ENCODE measurements at regions not wholly inside any gene's neighbourhood (a gene's known extent, or its start where the extent isn't known, plus 50 kb on each side); places are given as distances from the start of the nearest gene placed in this dataset.

DNA sequence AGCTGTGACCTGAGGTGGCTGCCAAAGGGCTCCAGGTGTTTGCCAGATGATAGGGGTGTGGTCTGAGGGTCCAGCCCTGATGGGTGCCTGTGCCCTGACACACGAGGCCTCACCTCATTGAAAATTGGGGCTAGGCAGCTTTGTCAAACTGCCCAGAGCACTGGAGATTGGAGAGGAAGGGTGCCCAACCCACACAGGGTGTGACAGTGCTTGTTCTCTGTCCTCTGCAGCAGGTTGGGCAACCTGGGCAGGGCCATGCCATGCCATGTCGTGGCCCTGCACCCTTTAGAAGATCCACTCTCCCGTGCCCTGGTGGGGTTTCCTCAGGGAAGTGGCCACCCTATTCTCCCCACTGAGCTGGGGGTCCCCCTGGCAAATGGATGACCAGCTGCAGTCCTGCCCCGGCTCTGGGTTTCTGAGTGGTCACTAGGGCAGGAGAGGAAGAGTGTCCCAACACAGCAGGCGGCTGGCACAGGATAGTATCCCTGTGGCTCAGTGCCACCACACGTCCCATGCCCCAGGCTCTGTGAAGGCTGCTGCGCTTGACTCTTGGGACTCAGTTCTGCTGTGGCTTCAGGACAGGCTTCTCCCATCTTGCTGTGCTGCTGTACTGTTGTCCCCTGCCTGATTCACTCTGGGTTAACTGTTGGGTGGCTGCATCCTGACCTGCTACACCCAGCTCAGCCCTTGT, 100.8 kb upstream of the PITX1 start:
- H3K4me1 ChIP-seq (ENCODE audit: control insufficient read depth, insufficient read depth, low read length): peaks cover 18% of the 10 kb centered on the region
- H3K27ac ChIP-seq (ENCODE audit: low read length): no peak overlapping the region
- H3K27me3 ChIP-seq (ENCODE audit: control insufficient read depth in 1 of 2, insufficient read depth in 2 of 2, low read length in 2 of 2): peaks cover 0 to 2% of the 10 kb centered on the region in 2 donors
- H3K9ac ChIP-seq (ENCODE audit: low read length in 2 of 2): no peak overlapping the region
- no peak overlapping the region for H3K4me3 ChIP-seq (ENCODE audit: low read length in 2 of 2)
- H3K36me3 ChIP-seq (ENCODE audit: control insufficient read depth in 2 of 2, insufficient read depth in 2 of 2, low read length in 2 of 2): no peaks in the 10 kb centered on the region
- no peaks in the 10 kb centered on the region for H3K9me3 ChIP-seq (ENCODE audit: control insufficient read depth in 2 of 2, low read length in 2 of 2)

DNA sequence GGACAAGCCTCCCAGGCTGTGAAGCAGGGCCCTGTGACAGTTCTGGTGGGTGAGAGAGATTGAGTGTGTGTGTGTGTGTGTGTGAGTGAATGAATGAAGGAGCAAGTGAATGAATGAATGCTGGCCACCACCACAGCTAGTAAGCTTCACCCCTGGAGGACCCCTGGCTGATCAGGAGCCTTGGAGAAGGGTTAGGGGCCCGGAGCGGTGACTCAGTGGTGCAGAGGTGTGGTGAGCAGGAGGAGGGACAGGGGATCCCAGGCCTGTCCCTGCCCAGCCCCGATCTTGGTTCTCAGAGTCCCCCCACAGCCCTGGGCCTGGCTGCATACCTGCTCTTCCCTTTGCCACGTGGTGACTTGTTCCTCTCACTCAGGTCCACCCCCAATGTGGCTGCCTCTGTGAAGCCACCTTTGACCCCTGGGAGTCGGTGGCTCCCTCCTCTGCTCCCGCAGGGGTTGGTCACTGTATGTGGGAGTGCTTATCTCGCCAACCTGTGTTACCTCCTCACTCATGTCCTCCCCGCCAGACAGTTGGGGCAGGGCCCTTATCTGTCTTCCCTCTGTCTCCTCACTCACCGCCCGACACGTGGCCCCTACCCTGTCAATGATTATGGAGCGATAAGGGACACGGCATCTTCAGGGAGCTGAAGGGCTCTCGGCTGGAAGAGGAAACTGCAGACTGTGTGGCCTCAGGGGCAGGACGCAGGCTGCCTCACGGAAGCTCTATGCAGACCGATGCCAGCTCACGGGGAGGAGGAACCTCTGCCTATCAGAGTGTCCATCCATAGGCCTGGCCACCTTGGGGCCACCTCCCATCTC, 99.9 kb upstream of the PITX1 start:
- H3K4me1 ChIP-seq (ENCODE audit: control insufficient read depth, insufficient read depth, low read length): peaks cover 9% of the 10 kb centered on the region
- no peak overlapping the region for H3K4me3 ChIP-seq (ENCODE audit: low read length in 2 of 2)
- no peak overlapping the region for H3K9ac ChIP-seq (ENCODE audit: low read length in 2 of 2)
- H3K9me3 ChIP-seq (ENCODE audit: control insufficient read depth in 2 of 2, low read length in 2 of 2): no peaks in the 10 kb centered on the region
- H3K36me3 ChIP-seq (ENCODE audit: control insufficient read depth in 2 of 2, insufficient read depth in 2 of 2, low read length in 2 of 2): no peaks in the 10 kb centered on the region
- peaks cover 0 to 2% of the 10 kb centered on the region in 2 donors for H3K27me3 ChIP-seq (ENCODE audit: control insufficient read depth in 1 of 2, insufficient read depth in 2 of 2, low read length in 2 of 2)
- H3K27ac ChIP-seq (ENCODE audit: low read length): no peak overlapping the region

DNA sequence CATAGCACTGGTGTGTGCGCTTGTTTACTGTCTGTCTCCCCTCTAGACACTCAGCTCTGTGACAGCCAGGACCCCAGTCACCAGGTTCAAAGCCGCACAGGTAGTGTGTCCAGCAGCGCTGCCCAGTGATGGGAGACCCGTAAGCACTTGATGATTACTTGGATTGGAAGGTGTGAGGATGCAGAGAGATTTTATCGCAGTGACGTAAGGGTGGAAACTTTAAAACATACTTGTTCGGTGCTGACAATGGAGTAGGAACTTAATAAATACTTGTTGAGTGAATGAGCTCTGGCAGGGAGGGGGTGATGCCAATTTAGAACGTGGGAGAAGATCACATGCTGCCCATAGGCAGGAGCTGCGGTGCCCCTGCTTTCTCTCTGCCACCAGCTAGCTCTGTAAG, 99.2 kb upstream of the PITX1 start:
- Histone ChIP-seq H3K4me1 (ENCODE audit: control insufficient read depth, insufficient read depth, low read length) (peaks cover 4% of the 10 kb centered on the region), H3K27ac (ENCODE audit: low read length) (no peak overlapping the region), H3K27me3 (ENCODE audit: control insufficient read depth in 1 of 2, insufficient read depth in 2 of 2, low read length in 2 of 2) (peaks cover 0 to 2% of the 10 kb centered on the region in 2 donors), H3K36me3 (ENCODE audit: control insufficient read depth in 2 of 2, insufficient read depth in 2 of 2, low read length in 2 of 2) (no peaks in the 10 kb centered on the region), H3K9me3 (ENCODE audit: control insufficient read depth in 2 of 2, low read length in 2 of 2) (no peaks in the 10 kb centered on the region), H3K4me3 (ENCODE audit: low read length in 2 of 2) (no peak overlapping the region), H3K9ac (ENCODE audit: low read length in 2 of 2) (no peak overlapping the region)

DNA sequence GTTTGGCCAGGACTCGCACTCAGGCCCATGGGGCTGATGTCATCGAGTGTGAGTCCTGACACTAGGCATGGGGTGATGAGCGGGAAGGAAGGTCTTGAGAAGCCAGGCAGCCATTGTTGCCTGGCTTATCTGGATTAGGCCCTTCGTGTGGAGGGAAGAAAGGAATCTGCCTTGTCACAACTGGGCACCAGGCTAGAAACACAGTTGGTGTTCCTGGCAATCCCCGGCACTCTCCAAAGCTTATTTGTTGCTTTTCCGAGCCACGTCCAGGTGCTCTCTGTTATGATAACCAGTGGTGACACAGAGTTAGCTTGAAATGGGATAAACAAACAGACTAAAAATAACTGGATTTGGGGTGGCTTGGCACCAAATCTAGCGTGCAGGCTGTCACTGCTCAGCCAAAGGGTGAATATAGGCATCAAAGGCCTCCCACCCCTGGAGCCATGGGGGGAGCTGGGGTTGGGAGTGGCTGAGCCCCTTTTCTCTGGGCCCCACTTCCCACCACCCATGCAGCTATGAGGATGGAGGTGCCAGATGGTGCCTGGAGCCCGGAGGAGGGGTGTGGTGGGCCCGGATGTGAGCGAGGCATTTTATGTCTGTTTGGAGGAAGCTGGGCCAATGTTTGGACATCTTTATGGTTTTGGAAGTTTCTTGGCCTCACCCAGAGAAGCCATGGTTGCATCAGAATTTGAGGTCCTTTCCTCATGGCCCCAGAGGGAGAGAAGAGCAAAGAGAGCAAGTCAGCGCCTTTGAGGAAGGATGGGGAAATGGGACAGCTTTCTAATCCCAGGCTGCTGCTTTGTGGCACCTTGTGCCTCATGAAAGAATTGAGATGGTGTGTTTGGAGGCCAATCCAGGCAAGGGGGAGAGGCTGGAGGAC, 98.0 kb upstream of the PITX1 start:
- Histone ChIP-seq H3K9ac (ENCODE audit: low read length in 2 of 2) (no peak overlapping the region), H3K27ac (ENCODE audit: low read length) (no peak overlapping the region), H3K36me3 (ENCODE audit: control insufficient read depth in 2 of 2, insufficient read depth in 2 of 2, low read length in 2 of 2) (no peaks in the 10 kb centered on the region), H3K27me3 (ENCODE audit: control insufficient read depth in 1 of 2, insufficient read depth in 2 of 2, low read length in 2 of 2) (peaks cover 0 to 2% of the 10 kb centered on the region in 2 donors), H3K4me3 (ENCODE audit: low read length in 2 of 2) (no peak overlapping the region), H3K9me3 (ENCODE audit: control insufficient read depth in 2 of 2, low read length in 2 of 2) (no peaks in the 10 kb centered on the region), H3K4me1 (ENCODE audit: control insufficient read depth, insufficient read depth, low read length) (no peaks in the 10 kb centered on the region)

DNA sequence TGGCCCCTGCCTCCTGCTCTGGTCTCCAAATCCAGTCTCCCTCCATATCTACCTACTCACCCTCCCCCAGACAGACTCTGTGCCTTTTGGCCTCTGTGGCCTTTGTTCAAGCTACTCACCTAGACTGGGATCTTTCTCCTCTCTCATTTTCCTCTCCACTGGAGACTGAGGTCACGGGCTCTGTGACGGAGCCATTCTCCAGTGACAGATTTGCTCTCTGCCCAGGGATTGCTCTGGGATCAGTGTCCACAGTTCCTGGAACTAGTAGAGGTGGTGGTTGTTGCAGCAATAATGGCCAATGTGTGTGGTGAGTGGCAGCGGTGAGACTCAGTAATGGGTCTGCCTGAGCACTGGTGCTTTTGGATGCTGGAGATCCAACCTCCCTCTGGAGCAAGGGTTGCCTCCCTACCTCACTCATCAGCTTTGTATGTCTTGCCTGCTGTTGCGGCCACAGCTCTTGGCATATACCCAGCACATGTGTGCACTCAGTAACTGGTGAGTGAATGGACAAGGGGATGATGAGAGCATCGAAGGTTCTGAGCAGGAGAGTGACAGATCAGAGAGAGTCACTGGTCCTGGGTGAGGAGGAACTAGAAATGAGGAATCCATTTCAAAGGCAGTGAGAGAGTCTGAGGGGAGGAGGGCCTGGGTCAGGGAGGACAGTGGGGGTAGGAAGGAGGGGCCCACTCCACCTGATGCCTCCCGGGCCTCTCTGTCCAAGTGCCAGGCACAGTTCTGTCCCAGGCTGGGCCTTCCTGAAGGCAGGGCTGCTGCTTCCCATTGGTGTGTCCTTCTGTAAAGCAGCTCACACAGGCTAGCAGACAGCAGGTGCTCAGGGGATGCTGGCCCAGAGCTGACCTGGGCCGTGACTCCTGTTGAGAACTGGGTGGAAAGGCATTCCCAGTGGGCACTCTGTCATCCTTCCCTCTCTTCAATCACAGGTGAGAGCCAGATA, 96.5 kb upstream of the PITX1 start:
- no peak overlapping the region for H3K9ac ChIP-seq (ENCODE audit: low read length in 2 of 2)
- H3K4me1 ChIP-seq (ENCODE audit: control insufficient read depth, insufficient read depth, low read length): no peaks in the 10 kb centered on the region
- H3K27me3 ChIP-seq (ENCODE audit: control insufficient read depth in 1 of 2, insufficient read depth in 2 of 2, low read length in 2 of 2): peaks cover 0 to 2% of the 10 kb centered on the region in 2 donors
- H3K36me3 ChIP-seq (ENCODE audit: control insufficient read depth in 2 of 2, insufficient read depth in 2 of 2, low read length in 2 of 2): no peaks in the 10 kb centered on the region
- H3K27ac ChIP-seq (ENCODE audit: low read length): no peak overlapping the region
- no peak overlapping the region for H3K4me3 ChIP-seq (ENCODE audit: low read length in 2 of 2)
- H3K9me3 ChIP-seq (ENCODE audit: control insufficient read depth in 2 of 2, low read length in 2 of 2): no peaks in the 10 kb centered on the region

DNA sequence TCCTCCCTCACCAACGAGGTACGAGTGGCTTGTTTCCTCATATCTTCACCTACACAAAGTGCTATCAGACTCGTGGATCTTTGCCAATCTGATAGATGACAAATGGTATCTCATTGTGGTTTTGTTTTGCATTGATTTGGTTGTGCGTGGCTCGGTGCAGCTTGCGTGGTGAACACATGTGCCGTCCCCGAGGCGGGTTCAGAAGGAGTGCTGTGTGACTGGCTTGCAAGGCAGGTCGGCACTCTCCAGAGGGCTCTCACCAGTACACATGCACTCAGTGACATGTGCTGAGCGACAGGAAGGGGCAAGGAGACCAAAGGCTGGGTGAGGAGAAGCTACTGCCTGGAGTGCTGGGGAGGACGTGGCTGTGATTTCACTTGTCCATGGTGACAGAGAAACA, 95.3 kb upstream of the PITX1 start:
- no peaks in the 10 kb centered on the region for H3K36me3 ChIP-seq (ENCODE audit: control insufficient read depth in 2 of 2, insufficient read depth in 2 of 2, low read length in 2 of 2)
- no peak overlapping the region for H3K4me3 ChIP-seq (ENCODE audit: low read length in 2 of 2)
- no peaks in the 10 kb centered on the region for H3K9me3 ChIP-seq (ENCODE audit: control insufficient read depth in 2 of 2, low read length in 2 of 2)
- no peaks in the 10 kb centered on the region for H3K4me1 ChIP-seq (ENCODE audit: control insufficient read depth, insufficient read depth, low read length)
- no peaks in the 10 kb centered on the region for H3K27me3 ChIP-seq (ENCODE audit: control insufficient read depth in 1 of 2, insufficient read depth in 2 of 2, low read length in 2 of 2)
- H3K9ac ChIP-seq (ENCODE audit: low read length in 2 of 2): no peak overlapping the region
- H3K27ac ChIP-seq (ENCODE audit: low read length): no peak overlapping the region

DNA sequence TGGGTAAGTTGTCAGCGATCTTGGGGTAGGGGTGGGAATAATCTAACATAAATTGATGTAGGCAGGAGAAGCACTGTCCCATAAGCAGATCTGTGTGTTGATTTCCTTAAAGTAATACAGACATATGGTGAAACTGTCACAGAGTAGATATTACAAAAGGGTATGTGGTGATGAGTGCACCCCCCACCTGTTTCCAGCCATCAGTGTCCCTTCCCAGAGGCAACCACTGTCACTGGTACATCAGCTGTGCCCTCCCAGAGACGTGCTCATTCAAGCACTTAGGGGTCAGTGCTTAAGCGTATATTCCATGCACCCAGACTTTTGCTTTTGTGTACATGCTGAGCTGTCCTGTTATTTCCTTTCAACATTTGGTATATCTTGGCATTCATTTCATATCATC, 94.3 kb upstream of the PITX1 start:
- no peak overlapping the region for H3K4me3 ChIP-seq (ENCODE audit: low read length in 2 of 2)
- no peak overlapping the region for H3K9ac ChIP-seq (ENCODE audit: low read length in 2 of 2)
- no peaks in the 10 kb centered on the region for H3K27me3 ChIP-seq (ENCODE audit: control insufficient read depth in 1 of 2, insufficient read depth in 2 of 2, low read length in 2 of 2)
- H3K27ac ChIP-seq (ENCODE audit: low read length): no peak overlapping the region
- no peaks in the 10 kb centered on the region for H3K9me3 ChIP-seq (ENCODE audit: control insufficient read depth in 2 of 2, low read length in 2 of 2)
- no peaks in the 10 kb centered on the region for H3K4me1 ChIP-seq (ENCODE audit: control insufficient read depth, insufficient read depth, low read length)
- no peaks in the 10 kb centered on the region for H3K36me3 ChIP-seq (ENCODE audit: control insufficient read depth in 2 of 2, insufficient read depth in 2 of 2, low read length in 2 of 2)

DNA sequence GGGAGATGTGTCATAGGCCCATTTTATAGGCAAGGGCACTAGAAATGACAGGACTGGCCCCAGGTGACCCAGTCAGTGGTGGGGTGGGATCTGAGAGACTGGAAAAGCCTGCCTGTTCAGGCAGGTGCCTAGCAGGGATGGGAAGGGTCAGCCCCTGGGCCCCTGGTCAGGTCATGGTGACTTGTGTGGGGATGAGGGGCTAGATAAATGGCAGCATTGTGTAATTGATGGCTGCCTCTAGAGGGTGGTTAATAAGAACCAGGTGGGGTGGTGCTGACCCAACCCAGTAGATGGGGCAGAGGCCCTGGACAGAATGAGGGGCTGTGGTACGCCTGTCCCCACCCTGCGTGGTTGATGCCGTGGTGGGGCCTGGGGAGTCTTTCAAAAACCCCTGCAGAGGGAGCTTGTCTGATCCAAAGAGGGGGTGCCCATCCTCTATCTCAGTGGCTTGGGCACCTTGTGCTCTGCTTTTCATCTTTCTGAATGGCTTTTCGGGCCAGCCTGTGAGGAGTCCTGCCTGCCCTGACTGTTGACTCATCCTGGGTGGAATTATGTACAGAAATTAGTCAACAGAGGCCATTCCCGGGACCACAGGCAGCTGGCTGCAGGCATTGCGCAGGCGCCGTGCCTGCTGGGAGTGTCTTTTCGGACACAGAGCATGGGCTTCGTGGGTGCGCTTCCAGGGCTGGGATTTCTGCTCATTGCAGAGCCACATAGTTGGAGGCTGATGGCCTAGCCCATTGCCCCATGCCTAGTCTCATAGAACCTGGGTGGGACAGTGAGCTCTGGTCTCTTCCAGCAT, 93.6 kb upstream of the PITX1 start:
- Histone ChIP-seq H3K9me3 (ENCODE audit: control insufficient read depth in 2 of 2, low read length in 2 of 2) (no peaks in the 10 kb centered on the region), H3K4me3 (ENCODE audit: low read length in 2 of 2) (no peak overlapping the region), H3K36me3 (ENCODE audit: control insufficient read depth in 2 of 2, insufficient read depth in 2 of 2, low read length in 2 of 2) (no peaks in the 10 kb centered on the region), H3K4me1 (ENCODE audit: control insufficient read depth, insufficient read depth, low read length) (no peaks in the 10 kb centered on the region), H3K27me3 (ENCODE audit: control insufficient read depth in 1 of 2, insufficient read depth in 2 of 2, low read length in 2 of 2) (no peaks in the 10 kb centered on the region), H3K27ac (ENCODE audit: low read length) (no peak overlapping the region), H3K9ac (ENCODE audit: low read length in 2 of 2) (no peak overlapping the region)

DNA sequence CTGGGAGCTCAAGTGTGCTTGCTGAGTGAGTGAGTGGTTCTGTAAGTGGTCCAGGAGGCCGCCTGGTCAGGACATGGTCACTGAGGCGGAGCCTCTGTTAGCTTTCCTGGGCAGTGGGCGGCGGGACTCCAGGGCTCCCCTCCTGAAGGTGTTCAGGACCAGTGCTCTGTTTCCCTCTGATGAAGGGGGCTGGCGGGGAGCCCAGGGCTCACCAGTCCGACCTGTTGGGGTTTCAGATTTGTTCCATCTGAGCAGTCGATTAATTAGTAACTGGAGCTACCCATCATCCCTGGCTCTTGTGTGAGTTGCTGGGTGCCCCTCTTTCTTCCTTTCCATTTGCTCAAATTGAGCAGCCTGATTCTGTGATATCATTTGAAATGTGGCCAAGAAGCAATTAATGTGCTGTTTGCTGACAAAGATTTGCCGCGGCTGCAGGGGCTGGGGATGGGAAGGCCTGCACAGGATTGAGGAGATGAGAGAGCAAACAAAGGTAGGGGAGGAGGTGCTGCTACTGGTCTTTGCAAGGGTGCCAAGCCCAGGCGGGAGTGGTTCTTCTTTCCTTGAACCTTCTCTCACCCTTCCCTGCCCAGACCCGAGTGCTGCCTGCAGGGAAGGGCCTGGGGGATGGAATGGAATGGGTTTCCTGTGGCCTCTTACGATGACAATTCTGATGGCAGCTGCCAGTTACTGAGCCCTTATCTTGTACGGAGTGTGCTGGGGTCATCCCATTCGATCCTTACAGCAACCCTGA, 92.8 kb upstream of the PITX1 start:
- Histone ChIP-seq H3K27me3 (ENCODE audit: control insufficient read depth in 1 of 2, insufficient read depth in 2 of 2, low read length in 2 of 2) (no peaks in the 10 kb centered on the region), H3K9me3 (ENCODE audit: control insufficient read depth in 2 of 2, low read length in 2 of 2) (no peaks in the 10 kb centered on the region), H3K36me3 (ENCODE audit: control insufficient read depth in 2 of 2, insufficient read depth in 2 of 2, low read length in 2 of 2) (no peaks in the 10 kb centered on the region), H3K4me3 (ENCODE audit: low read length in 2 of 2) (no peak overlapping the region), H3K27ac (ENCODE audit: low read length) (no peak overlapping the region), H3K4me1 (ENCODE audit: control insufficient read depth, insufficient read depth, low read length) (no peaks in the 10 kb centered on the region), H3K9ac (ENCODE audit: low read length in 2 of 2) (no peak overlapping the region)
